Breast epithelium (tissue), 4 donors: ENCODE measurements at regions not wholly inside any gene's neighbourhood (a gene's known extent, or its start where the extent isn't known, plus 50 kb on each side); places are given as distances from the start of the nearest gene placed in this dataset.
"Not testable (repeated sequence)": the region's sequence is repeated elsewhere in the genome, so short reads cannot be mapped to it uniquely, and the experiment has no call there.

ENCODE experiments used
- DNase-seq, 2 donors: peaks; one replicate each; pipeline ENCODE4 v3.0.0-alpha.2; 2019; ENCODE audit warnings: low spot score in 2 of 2
- H3K27ac ChIP-seq, 2 donors: fragments of 200-600 bp; sonication (generic) in 1 of 2; one replicate each; pipeline ENCODE4 v1.5.1; 2016 to 2019; ENCODE audit warnings: mild to moderate bottlenecking in 1 of 2
- H3K27me3 ChIP-seq, 2 donors: fragments of 200-600 bp; sonication (generic) in 1 of 2; one replicate each; pipeline versions ENCODE4 v1.5.1 to v1.6.0; 2017 to 2019; ENCODE audit warnings: control low read depth in 1 of 2, mild to moderate bottlenecking in 1 of 2
- H3K36me3 ChIP-seq: fragments of 200-600 bp; one replicate; pipeline ENCODE4 v1.5.1; 2019
- H3K4me1 ChIP-seq, 2 donors: fragments of 200-600 bp; sonication (generic); one replicate each; pipeline ENCODE4 v1.5.1; 2016 to 2019; ENCODE audit warnings: control low read depth in 1 of 2
- H3K4me3 ChIP-seq, 3 donors: fragments of 200-600 bp; sonication (generic); 1 replicate in 2 of 3; 2 replicates in 1 of 3; pipeline ENCODE4 v1.5.1; 2016 to 2019; ENCODE audit warnings: mild to moderate bottlenecking in 3 of 3, moderate library complexity in 2 of 3
- H3K9me3 ChIP-seq, 2 donors: fragments of 200-600 bp; sonication (generic) in 1 of 2; one replicate each; pipeline ENCODE4 v1.5.1; 2016 to 2019; ENCODE audit warnings: control low read depth in 1 of 2
- CTCF ChIP-seq, 3 donors: fragments of 450-650 bp; IDR thresholded peaks; one replicate each; pipeline ENCODE4 v1.5.1; 2016 to 2017; ENCODE audit warnings: antibody characterized with exemption in 3 of 3, mild to moderate bottlenecking in 3 of 3, moderate library complexity in 3 of 3
- POLR2A ChIP-seq: fragments of 450-650 bp; IDR thresholded peaks from one replicate; pipeline ENCODE4 v1.6.1; 2016; ENCODE audit warnings: antibody characterized with exemption, mild to moderate bottlenecking, moderate library complexity
- POLR2AphosphoS5 ChIP-seq, 3 donors: sonication (generic); formaldehyde crosslinking; IDR thresholded peaks; one replicate each; pipeline ENCODE4 v1.6.1; 2017; ENCODE audit warnings: antibody characterized with exemption in 3 of 3
- intact Hi-C: fragments of 100-400 bp; cut with DNase I; formaldehyde crosslinking; loops from one replicate; pipeline ENCODE4 v1.15.1; 2023; ENCODE audit warnings: low total_unique reads

GRCh38 chr14:38947343-38947742 is 155.7 kb downstream of the SEC23A start:
- Histone ChIP-seq H3K36me3 (no peaks in the 10 kb centered on the region), H3K27ac (no peak overlapping the region), H3K9me3 (peaks cover 5 to 7% of the 10 kb centered on the region in 2 donors), H3K4me3 (no peak overlapping the region), H3K4me1 (no peaks in the 10 kb centered on the region), H3K27me3 (no peaks in the 10 kb centered on the region)
- no peak for TF ChIP-seq CTCF (IDR thresholded peaks at IDR 0.05)
- no peak for TF ChIP-seq POLR2A
- TF ChIP-seq POLR2AphosphoS5 (IDR thresholded peaks at IDR 0.05): no peak
- intact Hi-C loops: no loop called here
- DNase-seq: no peak

GRCh38 chr14:38944691-38945090 is 158.3 kb downstream of the SEC23A start:
- H3K4me1 ChIP-seq: no peaks in the 10 kb centered on the region
- no peaks in the 10 kb centered on the region for H3K36me3 ChIP-seq
- intact Hi-C loops: no loop called here
- no peaks in the 10 kb centered on the region for H3K9me3 ChIP-seq
- TF ChIP-seq POLR2A (no peak), CTCF (IDR thresholded peaks at IDR 0.05) (no peak), POLR2AphosphoS5 (IDR thresholded peaks at IDR 0.05) (no peak)
- H3K4me3 ChIP-seq: no peak overlapping the region
- H3K27ac ChIP-seq: no peak overlapping the region
- DNase-seq: no peak
- no peaks in the 10 kb centered on the region for H3K27me3 ChIP-seq

GRCh38 chr14:38941488-38941887 is 161.5 kb downstream of the SEC23A start:
- Histone ChIP-seq H3K27me3 (no peaks in the 10 kb centered on the region), H3K9me3 (peaks cover 0 to 4% of the 10 kb centered on the region in 2 donors), H3K4me1 (no peaks in the 10 kb centered on the region), H3K27ac (no peak overlapping the region), H3K4me3 (no peak overlapping the region), H3K36me3 (no peaks in the 10 kb centered on the region)
- DNase-seq: no peak
- intact Hi-C loops: no loop called here
- no peak for TF ChIP-seq POLR2AphosphoS5 (IDR thresholded peaks at IDR 0.05)
- no peak for TF ChIP-seq CTCF (IDR thresholded peaks at IDR 0.05)
- TF ChIP-seq POLR2A: no peak

GRCh38 chr14:38932653-38933000 is 170.4 kb downstream of the SEC23A start:
- H3K27me3 ChIP-seq, H3K27ac ChIP-seq, H3K36me3 ChIP-seq, intact Hi-C loops, H3K4me1 ChIP-seq, H3K4me3 ChIP-seq, DNase-seq, H3K9me3 ChIP-seq: not testable (repeated sequence)

- H3K9me3 ChIP-seq: peaks cover 0 to under 1% of the 10 kb centered on the region in 2 donors
- no peak for TF ChIP-seq POLR2AphosphoS5 (IDR thresholded peaks at IDR 0.05)
- TF ChIP-seq CTCF (IDR thresholded peaks at IDR 0.05): no peak
- TF ChIP-seq POLR2A: no peak
- H3K4me1 ChIP-seq: no peaks in the 10 kb centered on the region
- H3K27me3 ChIP-seq: no peaks in the 10 kb centered on the region
- H3K4me3 ChIP-seq: no peak overlapping the region
- no peak for DNase-seq
- H3K27ac ChIP-seq: no peak overlapping the region
- H3K36me3 ChIP-seq: no peaks in the 10 kb centered on the region
- intact Hi-C loops: no loop called here
These were observed 170.9 kb downstream of the SEC23A start for GRCh38 chr14:38931969-38932652.

- intact Hi-C loops: no loop called here
- Histone ChIP-seq H3K4me3 (no peak overlapping the region), H3K36me3 (no peaks in the 10 kb centered on the region), H3K27me3 (no peaks in the 10 kb centered on the region), H3K9me3 (no peaks in the 10 kb centered on the region), H3K27ac (no peak overlapping the region), H3K4me1 (no peaks in the 10 kb centered on the region)
- DNase-seq: no peak
- TF ChIP-seq POLR2A (no peak), POLR2AphosphoS5 (IDR thresholded peaks at IDR 0.05) (no peak)
These were observed 172.1 kb downstream of the SEC23A start for GRCh38 chr14:38930898-38931297.
